HG03196 (cell line): ENCODE measurements at regions not wholly inside any gene's neighbourhood (a gene's known extent, or its start where the extent isn't known, plus 50 kb on each side); places are given as distances from the start of the nearest gene placed in this dataset.

Source experiments
- ATAC-seq: cut with Tn5 transposase; IDR thresholded peaks from one replicate; pipeline ENCODE4 v1.9.1; 2021; ENCODE audit not compliant: unreplicated experiment

DNA sequence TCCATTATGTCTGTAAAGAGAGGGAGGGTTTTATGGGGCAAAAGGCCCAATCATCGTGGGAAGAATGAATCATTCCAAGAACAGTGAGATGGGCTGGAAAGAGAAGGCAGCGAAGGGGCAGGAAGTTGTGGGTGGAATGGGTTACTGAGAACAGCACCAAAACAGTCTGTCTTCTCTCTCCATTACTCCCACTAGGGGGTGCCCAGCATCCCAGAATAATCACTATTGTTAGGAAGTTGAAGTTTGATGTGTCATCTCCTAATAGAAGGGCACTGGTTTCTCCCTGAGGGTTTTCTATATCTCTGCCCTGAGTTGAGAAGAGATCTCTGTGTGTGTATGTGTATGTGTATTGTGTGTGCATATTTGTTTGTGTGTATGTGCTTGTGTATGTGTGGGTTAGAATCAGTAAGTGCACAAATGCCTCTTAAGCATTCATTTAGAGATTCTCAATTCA, 76.6 kb upstream of the MAP4K3 start:
- ATAC-seq, result peak; percentile 86

DNA sequence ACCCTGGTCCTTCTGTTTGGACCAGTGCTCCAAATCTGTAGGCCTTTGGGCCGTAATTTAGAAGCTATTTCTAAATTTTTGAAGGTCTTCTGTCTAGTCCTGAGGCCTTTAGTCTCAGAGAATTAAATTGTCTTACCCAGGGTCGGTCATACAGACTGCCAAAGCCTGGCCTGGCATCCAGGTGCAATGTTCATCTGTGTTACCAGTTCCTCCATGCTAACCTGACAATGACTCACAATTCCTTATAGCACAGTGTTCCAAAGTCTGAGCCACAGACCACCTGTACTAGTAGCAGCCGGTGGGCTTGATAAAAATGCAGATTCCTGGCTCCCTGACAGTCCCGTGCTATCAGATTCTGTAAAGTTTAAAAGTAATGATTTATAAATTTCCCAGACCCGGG, 77.7 kb upstream of the MAP4K3 start:
- ATAC-seq, result no peak

DNA sequence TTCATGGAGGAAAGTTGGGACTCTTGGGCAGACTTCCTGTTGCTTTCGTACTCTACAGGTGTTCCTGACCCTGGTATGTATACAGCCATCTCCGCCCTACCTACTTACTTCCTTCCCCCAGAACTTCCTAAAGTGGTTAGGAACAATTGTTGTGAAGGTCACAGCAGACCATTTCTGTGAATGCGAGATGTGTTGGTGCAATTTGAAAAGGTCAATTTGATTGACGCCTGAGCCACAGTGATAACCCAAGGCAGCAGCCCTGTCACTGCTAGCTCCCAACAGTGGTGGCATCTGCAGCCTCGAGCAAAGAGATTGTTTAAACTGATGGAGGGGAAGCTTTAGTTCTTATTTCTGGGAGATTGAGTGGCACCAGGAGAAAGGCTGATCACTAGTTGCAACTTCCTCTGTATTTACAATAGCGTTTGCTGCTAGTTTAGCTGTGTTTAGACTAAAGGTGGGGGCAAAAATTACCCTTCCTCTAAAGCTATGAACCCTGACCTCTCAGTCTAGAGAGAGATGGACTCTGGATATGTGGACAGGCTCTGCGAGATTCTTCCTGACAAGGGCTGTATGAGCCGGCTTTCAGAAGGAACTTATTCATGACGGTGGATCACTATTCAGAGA, 78.3 kb upstream of the MAP4K3 start:
- no peak for ATAC-seq

DNA sequence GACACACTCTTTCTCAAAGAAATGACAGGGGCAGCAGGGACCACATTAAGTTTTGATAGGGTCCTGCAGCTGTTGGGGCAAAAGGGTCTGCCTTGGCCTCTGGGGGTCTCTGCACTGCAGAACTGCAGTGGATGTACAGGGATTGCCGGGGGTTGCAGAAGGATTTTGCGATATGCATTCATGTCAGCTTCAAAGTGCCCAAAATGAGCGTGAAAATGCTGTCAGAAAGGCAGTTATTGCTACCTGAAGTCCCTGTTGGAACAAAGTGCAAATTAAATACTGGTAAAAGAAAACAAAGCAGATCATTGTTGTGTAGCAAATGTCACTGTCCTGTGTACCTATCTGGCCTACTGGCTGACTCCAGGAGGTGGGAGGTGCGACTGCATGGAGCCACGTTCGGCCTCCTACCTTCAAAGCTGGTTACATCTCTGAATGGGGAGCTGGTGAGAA, 78.8 kb upstream of the MAP4K3 start:
- no peak for ATAC-seq

DNA sequence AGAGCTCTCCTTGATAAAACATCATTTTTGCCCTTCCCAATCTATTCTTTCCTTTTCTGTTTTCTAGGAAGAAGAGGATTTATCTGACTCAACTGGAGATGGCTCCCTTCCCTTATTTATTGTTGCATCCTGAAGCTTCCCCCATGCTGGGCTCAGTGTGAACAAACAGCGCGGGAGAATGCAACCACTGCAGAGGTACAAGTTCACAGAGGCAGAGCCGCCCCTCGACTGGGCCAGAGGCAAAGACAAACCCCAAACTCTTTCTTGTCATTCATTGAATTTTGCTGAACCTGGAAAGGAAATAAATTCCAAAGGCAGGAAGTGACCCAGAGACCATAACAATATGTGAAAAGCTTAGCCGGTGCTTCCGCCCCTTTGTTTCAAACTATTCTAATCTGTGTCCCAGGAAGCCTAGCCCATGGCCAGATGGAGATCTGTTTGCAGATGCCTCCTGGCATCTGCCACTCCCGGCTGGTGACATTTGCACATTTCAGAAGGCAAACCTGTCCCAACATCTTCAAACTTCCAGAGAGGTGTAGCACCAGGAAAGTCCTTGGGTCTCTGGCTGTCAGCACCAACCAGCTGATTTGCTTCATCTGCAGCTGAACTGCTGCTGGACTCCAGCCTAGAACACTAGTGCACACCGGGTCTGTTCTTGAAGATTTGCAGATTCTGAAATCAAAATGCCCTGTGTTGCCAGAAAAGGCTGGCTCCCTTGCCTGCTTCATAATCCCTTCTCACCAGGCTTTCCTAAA, 79.4 kb upstream of the MAP4K3 start:
- ATAC-seq, result no peak

DNA sequence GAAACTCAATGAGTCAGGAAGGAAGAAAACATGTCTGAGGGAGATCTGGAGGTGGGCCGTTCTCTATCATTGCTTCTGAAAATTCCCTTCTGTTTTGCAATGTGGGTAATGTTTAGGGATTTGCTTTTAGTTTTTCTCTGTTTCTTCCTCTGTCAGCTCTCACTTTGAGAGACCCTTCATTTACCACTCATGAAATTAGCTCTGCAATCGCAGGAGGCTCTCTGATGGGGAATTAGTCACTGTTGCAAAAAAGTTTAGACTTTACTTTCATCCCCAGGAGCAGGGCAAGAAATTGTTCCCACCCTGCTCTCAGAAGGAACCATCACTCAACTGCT, 80.0 kb upstream of the MAP4K3 start:
- ATAC-seq, result no peak

DNA sequence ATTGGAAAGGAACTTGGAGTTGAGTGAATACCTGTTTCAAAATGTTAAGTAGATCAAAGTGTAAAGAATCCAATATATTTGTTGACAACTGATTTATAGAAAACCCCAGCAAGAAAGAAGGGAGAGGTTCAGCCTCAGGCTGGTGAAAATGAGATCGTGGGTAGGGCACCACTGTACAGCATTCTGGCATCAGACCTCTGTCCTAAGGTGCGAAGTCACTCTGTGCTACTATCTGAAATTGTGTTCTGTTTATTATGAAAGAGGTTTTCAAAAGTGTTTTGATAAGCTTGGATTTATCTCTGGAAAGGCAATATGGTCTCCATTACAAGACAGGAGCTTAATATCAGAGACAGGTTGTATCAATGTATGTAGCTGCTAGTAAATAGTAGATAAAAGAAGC, 80.5 kb upstream of the MAP4K3 start:
- ATAC-seq, result no peak

DNA sequence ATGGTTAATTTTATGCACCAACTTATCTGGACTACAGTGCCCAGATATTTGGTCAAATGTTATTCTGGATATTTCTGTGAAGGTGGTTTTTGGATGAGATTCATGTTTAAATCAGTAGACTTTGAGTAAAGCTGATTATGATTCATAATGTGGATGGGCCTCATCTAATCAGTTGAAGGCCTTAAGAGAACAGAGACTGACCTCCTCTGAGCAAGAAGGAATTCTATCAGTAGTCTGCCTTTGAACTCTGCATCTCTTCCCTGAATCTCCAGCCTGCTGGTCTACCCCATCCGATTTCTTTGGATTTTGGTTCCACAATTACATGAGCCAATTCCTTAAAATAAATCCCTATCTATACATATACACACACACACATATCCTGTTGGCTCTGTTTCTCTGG, 82.8 kb upstream of the MAP4K3 start:
- no peak for ATAC-seq

DNA sequence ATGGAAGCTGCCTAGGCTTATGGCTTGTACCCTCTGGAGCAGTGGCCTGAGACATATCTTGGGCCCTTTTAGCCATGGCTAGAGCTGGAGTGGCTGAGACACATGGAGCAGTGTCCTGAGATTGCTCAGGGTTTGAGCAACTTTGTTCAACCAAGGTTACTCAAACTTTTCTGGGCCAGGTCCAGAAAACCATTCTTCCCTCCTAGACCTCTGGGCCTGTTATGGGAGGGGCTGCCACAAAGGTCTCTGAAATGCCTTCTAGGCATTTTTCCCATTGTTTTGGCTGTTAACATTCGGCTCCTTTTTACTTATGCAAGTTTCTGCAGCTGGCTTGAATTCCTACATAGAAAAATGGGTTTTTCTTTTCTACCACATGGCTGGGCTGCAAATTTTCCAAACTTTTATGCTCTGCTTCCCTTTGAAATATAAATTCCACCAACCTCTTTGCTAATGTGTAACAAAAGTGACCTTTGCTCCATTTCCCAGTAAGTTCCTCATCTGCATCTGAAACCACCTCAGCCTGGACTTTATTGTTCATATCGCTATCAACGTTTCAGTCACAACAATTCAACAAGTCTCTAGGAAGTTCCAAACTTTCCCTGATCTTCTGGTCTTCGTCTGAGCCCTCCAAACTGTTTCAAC, 84.9 kb upstream of the MAP4K3 start:
- ATAC-seq, result no peak

DNA sequence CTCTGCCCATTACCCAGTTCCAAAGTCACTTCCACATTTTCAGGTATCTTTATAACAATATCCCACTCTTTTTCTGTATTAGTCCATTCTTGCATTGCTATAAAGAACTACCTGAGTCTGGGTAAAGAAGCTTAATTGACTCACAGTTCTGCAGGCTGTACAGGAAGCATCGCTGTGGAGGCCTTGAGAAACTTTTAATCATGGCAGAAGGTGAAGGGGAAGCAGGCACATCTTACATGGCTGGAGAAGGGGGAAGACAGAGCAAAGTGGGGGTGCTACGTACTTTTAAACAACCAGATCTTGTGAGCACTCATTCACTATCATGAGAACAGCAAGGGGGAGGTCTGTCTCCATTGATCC, 85.4 kb upstream of the MAP4K3 start:
- no peak for ATAC-seq

DNA sequence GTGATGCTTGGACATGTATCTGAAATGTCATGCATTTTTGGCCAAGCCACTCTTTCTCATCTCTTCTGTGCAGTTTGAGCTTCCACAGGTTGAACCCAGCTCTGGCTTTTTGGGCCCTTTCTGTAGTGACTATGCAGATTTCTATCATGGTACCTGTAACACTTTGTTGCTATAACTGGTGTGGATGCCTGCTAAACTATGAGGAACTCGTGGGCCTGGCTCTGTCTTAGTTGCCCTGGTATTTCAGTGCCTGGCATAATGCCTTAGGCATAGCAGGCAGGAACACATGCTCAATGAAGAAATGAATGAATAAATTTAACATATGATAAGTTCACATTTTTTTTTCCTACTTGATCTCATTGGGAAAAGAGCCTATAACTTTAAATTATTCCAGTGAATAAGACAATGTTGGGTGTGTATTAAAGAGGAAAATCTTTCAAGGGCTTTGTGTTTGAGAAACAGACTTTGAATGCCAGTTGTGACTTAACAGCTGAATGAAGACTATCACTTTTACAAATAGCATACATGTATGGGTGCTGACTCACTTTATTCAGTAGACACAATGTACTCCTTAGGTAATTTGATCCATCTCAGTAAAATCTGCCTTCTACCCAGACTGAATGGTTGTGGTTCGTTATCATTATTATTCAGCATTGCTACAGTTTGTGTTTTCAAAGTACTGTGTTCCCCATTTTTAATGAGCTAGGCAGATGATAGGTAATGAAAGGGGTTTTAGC, 86.4 kb upstream of the MAP4K3 start:
- ATAC-seq, result no peak

DNA sequence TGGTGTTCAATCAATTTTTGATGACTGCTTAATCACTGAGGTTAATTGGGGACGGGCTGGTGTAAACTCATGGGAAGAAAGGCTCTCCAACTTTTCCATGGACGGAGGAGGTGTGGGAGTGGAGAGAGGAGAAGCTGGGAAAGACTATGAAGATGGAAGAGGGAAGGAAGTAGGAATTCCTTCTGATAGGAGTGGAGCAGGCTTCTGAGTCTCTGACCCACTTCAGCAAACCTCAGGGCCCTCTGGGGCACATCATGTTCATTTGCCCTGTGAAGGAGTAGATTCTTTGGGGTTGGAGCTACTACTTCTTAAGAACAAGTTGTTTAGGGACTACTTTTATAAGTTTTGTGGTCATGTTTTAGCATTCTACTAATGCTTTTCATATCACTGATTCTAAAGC, 87.0 kb upstream of the MAP4K3 start:
- ATAC-seq, result no peak

DNA sequence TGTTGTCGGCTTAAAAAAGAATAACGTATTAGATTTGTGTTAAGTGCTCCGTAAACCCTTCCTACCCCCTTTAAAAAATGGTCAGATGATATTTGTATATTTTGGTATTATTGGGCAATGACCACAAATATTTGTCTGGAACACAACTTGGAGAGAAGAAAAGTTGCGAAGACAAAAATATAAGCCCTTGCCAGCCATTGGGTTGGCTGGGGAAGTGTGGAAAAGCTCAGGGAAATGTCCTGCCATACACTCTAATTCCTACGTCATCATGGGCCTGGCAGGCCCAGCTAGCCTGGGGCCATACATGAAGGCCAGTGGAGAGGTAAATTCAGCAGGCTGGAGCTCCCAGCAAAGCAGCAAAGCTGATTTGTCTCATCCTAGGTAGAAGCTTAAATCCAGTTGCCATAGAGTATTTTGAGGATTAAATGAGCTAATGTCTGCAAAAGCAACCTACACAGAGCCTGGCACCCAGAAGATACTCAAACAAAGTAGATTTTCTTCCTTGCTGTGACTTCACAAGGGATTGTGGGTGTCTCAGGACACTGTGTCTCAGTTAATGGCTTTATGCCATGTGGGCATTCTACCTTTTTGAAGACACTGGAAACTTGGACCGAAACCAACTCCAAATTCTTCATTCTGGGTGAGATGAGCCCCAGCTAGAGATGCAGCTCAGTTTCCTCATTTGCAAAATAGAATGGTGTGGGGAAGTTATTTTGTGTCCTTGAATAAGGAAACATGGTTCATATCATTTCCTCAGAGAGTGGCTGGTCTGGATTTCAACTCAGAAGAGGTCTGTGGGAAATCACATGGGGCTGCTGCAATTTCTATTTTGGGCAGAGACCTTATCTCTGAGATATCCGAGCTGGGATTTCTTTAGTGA, 87.9 kb upstream of the MAP4K3 start:
- no peak for ATAC-seq

DNA sequence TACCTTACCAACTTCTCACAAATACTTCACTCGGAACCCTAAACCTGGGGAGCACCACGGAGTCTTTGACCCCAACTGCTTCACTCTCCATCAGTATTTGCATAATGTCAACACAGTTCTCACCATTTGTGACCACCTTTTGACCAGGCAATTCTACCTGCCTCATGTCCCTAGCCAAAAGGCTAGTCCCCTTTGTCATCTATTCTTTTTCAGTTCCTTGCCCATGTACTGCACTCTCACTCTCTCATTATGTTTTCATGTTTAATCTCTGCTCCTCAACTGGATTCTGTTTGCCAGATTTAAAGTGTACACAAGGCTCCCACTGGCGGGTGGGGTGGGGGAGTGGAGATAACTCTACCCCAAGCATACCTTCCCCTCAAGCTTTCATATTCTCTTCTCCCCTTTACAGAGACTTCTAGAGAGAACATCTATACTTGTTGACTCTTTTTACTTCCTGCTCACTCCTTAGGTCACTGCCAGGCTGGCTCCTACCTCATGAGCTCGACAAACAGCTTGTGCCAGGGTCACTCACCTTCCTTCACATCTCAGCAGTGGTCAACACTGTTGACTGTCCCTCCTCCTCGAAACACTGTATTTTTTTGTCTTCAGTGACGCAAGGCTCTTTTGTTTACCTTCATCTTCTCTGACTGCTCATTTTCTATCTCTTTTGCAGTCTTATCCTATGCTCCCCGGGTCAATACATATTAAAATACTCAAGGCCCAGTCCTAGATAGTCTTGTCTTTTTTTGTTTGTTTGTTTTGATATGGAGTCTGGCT, 88.7 kb upstream of the MAP4K3 start:
- ATAC-seq, result no peak

DNA sequence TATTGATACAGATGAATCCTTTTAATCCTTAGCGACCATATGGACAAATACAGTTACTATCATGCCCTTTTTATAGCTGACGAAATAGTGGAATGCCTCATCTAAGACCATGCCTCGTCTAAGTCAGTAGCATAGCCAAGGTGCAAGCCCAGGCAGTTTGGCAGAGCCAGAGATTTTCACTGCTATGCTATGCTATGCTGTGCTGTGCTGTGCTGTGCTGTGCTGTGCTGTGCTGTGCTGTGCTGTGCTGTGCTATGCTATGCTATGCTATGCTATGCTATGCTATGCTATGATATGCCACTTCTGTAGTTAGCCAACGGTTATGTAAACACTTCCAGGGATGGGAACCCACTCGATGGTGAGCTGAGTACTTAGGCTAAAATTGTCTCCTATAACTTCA, 91.6 kb upstream of the MAP4K3 start:
- ATAC-seq, result no peak

DNA sequence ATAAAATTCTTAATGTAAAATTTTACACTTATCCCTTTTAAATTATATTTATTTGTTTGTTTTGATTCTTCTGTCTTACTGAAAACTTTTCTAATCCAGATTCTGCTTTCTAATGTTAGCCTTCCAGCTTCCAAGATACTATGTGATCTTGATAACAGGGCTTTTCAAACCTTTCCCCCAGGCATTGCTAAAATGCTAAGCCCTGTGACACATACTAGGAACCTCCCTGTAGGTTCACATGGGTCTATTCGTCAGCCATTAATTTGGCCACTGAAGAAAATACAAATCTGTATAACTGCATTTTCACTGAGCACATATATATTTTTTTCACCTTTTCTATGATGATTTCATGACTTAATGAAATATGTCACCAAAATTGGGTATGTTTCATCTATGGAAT, 92.8 kb upstream of the MAP4K3 start:
- no peak for ATAC-seq

DNA sequence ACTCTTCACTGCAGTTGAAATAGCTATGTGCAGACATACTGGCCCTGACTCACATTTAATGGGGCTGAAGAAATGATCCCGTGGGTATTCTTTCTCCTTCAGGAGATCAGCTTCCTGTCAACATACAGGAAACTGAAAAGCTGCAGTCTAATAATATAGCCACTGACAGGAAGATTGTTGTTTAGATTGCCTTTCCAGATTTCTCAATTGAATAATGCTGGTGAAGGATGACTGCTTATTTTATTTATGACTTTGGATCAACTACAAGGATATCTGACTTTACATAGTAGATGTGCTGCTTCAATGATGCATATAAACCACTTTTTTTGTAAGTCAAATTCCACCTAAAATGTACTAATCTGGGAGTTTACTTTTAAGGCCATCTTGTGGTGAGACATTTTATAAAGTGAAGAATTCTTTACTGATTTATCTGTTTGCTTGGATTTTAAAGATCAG, 93.4 kb upstream of the MAP4K3 start:
- ATAC-seq, result no peak

DNA sequence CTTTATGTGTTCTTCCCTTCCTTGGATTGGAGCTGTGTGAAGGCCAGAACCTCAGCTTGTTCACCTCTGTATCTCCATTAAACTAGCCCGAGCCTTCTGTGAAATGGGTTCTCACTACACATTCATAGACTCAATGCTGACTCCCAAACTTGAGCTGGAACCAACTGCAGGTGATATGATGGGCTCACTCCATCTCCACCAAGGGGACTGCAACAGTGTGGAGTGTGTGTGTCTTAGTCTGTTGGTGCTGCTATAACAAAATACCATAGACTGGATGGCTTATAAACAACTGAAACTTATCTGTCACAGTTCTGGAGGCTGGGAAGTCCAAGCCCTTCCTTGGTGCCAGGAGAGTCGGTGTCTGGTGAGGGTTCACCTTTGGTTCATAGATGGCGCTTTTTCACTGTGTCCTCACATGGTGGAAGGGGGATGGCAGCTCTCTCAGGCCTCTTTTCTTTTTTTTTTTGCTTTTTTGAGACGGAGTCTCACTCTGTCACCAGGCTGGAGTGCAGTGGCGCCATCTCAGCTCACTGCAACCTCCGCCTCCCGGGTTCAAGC, 94.2 kb upstream of the MAP4K3 start:
- ATAC-seq, result no peak

DNA sequence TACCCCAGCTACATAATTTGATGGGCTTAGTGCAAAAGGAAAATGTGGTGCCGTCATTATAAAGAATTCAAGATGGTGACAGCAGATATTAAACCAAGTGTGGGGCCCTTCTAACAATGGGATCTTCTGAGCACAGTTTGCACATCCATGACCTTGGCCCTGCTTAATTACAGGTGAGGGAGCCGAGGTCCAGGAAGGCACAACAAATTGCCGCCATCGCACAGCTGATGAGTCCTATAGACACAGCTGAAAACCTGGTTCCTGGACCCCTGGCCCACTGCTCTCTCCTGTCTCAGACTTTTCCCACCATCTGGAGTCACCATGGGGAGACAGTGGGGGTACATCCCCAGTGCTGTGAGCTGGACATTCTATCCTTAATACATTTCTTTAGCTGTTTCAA, 95.8 kb upstream of the MAP4K3 start:
- no peak for ATAC-seq
